Activated CD8-positive, alpha-beta T cell treated with anti-CD3 and anti-CD28 coated beads for 36 hours (primary cell): ENCODE measurements at regions not wholly inside any gene's neighbourhood (a gene's known extent, or its start where the extent isn't known, plus 50 kb on each side); places are given as distances from the start of the nearest gene placed in this dataset.

Experiments used
- ATAC-seq: fragments of 200-7000 bp; cut with Tn5 transposase; one replicate; pipeline ENCODE4 v1.10.0; 2021; ENCODE audit warnings: mild to moderate bottlenecking, moderate library complexity
- CTCF ChIA-PET: fragments of 350-600 bp; sonication (Branson Sonifier 250); formaldehyde crosslinking; loops from one replicate; lab custom pipeline; 2021; ENCODE audit warnings: antibody characterized with exemption; lab: Charles Lee
- POLR2A ChIA-PET: fragments of 350-600 bp; sonication (Branson Sonifier 250); formaldehyde crosslinking; loops from one replicate; lab custom pipeline; 2021; ENCODE audit warnings: antibody characterized with exemption; lab: Charles Lee
- DNase-seq: peaks from one replicate; pipeline ENCODE4 v3.0.0-alpha.2; 2020
- H3K27ac Mint-ChIP-seq: one replicate; pipeline ENCODE4 v1.8.0; 2021; ENCODE audit warnings: mild to moderate bottlenecking, mixed read lengths
- H3K27me3 Mint-ChIP-seq: one replicate; pipeline ENCODE4 v1.8.0; 2021; ENCODE audit warnings: mixed read lengths
- H3K36me3 Mint-ChIP-seq: one replicate; pipeline ENCODE4 v1.8.0; 2021; ENCODE audit warnings: low read depth, mixed read lengths
- H3K4me1 Mint-ChIP-seq: one replicate; pipeline ENCODE4 v1.8.0; 2021; ENCODE audit warnings: low read depth, mixed read lengths
- H3K4me3 Mint-ChIP-seq: one replicate; pipeline ENCODE4 v1.8.0; 2021; ENCODE audit warnings: mild to moderate bottlenecking, moderate library complexity, mixed read lengths
- H3K9me3 Mint-ChIP-seq: one replicate; pipeline ENCODE4 v1.8.0; 2021; ENCODE audit warnings: mixed read lengths
- intact Hi-C: fragments of 100-400 bp; cut with micrococcal nuclease; formaldehyde crosslinking; loops from one replicate; pipeline ENCODE4 v1.10.0; 2022
- TF ChIP-seq, protein P1 (sequence below): fragments of 200-600 bp; IDR thresholded peaks from one replicate; pipeline ENCODE4 v1.8.0; 2022; ENCODE audit warnings: antibody characterized with exemption, mild to moderate bottlenecking

- intact Hi-C loops: no loop called here
- peaks cover 1% of the 10 kb centered on the region for H3K36me3 Mint-ChIP-seq
- TF ChIP-seq, protein P1, sequence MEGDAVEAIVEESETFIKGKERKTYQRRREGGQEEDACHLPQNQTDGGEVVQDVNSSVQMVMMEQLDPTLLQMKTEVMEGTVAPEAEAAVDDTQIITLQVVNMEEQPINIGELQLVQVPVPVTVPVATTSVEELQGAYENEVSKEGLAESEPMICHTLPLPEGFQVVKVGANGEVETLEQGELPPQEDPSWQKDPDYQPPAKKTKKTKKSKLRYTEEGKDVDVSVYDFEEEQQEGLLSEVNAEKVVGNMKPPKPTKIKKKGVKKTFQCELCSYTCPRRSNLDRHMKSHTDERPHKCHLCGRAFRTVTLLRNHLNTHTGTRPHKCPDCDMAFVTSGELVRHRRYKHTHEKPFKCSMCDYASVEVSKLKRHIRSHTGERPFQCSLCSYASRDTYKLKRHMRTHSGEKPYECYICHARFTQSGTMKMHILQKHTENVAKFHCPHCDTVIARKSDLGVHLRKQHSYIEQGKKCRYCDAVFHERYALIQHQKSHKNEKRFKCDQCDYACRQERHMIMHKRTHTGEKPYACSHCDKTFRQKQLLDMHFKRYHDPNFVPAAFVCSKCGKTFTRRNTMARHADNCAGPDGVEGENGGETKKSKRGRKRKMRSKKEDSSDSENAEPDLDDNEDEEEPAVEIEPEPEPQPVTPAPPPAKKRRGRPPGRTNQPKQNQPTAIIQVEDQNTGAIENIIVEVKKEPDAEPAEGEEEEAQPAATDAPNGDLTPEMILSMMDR: no peak
- H3K27me3 Mint-ChIP-seq: no peaks in the 10 kb centered on the region
- DNase-seq (no peak), ATAC-seq (no peak)
- ChIA-PET POLR2A (no interaction called here), CTCF (no interaction called here)
- H3K4me1 Mint-ChIP-seq: peaks cover 4% of the 10 kb centered on the region
- no peak overlapping the region for H3K4me3 Mint-ChIP-seq
- no peak overlapping the region for H3K27ac Mint-ChIP-seq
- peaks cover 2% of the 10 kb centered on the region for H3K9me3 Mint-ChIP-seq
Measured at GRCh38 chr2:212904646-212905045, 246.8 kb downstream of the IKZF2 start.

DNA sequence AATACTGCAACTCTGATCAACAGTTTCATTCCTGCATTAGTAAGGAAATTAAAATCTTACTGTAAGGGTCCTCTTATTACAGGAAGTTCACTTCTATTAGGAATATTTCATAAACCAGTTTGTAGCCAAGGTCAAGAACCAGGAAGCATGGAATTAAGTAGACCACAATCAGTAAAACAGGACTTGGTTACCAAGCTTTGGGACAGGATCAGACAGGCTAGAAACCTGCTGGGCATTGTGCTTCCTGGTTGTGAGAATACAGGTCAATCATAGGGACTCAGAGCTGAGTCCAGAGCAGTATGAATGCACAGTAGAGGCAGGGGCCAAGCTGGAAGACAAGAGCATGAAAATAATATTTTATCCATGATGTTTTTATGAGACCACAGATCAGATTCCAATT lies 248.0 kb downstream of the IKZF2 start:
- no peaks in the 10 kb centered on the region for H3K27me3 Mint-ChIP-seq
- no peaks in the 10 kb centered on the region for H3K36me3 Mint-ChIP-seq
- ChIA-PET CTCF (interaction anchor here (1.5 kb wide), 1 partner anchor 250 kb away, joined by 3 read pairs; no protein-coding TSS in a partner anchor), POLR2A (no interaction called here)
- no peak for DNase-seq
- H3K4me1 Mint-ChIP-seq: no peaks in the 10 kb centered on the region
- TF ChIP-seq, protein P1: no peak
- no peak overlapping the region for H3K27ac Mint-ChIP-seq
- no peak for ATAC-seq
- no peak overlapping the region for H3K4me3 Mint-ChIP-seq
- no peaks in the 10 kb centered on the region for H3K9me3 Mint-ChIP-seq
- intact Hi-C loops: no loop called here

DNA sequence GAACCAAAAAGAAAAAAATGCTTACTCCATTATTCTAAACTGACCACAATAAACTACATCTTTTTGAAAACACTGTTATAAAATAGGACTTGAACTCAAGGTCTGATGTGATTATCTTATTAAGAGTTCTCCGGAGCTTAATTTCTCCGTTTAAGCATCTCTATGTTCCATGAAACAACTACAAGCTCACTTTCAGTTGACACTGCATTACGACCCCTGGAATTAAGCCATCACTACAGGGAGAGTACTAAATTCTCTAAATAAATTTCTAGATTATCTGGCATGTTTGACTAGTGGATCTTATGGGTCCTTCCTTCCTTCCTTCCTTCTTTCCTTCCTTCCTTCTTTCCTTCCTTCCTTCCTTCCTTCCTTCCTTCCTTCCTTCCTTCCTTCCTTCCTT lies 249.0 kb downstream of the IKZF2 start:
- no peaks in the 10 kb centered on the region for H3K27me3 Mint-ChIP-seq
- no peak for ATAC-seq
- no peaks in the 10 kb centered on the region for H3K36me3 Mint-ChIP-seq
- no peaks in the 10 kb centered on the region for H3K4me1 Mint-ChIP-seq
- no peak for DNase-seq
- ChIA-PET CTCF (interaction anchor here (1.5 kb wide), 1 partner anchor 251 kb away, joined by 3 read pairs; no protein-coding TSS in a partner anchor), POLR2A (no interaction called here)
- no peak overlapping the region for H3K27ac Mint-ChIP-seq
- intact Hi-C loops: no loop called here
- TF ChIP-seq, protein P1: no peak
- H3K4me3 Mint-ChIP-seq: no peak overlapping the region
- no peaks in the 10 kb centered on the region for H3K9me3 Mint-ChIP-seq

DNA sequence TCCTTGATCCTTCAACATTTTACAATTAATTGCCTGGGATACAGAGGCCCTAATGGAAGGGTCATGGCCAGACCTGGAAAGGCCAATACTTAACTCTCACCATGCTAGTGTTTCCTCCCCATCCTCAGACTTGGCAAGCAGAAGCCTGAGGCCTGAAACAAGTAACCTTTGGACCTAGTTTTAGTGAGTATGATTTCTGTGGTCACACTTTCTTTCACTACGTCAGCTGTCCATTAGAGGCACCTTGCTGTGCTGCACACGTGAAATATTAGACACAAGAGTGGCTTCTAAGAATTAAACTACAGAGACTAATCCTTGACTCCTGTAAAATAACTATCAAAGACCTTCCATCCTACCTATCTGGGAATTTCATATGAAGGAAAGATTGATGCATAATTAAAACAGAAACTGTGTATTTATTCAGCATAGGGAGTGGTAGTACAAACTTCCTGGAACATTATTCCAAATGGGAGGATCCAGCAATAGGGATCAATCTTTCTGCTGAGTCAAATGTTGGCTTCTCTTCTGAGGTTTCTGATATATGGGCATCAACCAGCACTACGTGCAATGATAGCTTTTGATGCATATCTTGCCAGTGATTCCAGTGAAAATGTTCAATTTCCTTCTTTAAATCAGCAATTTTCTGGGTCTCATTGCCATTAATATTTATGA lies 249.7 kb downstream of the IKZF2 start:
- TF ChIP-seq, protein P1: no peak
- POLR2A ChIA-PET: no interaction called here
- ATAC-seq: no peak
- DNase-seq: no peak
- no peaks in the 10 kb centered on the region for H3K9me3 Mint-ChIP-seq
- H3K27ac Mint-ChIP-seq: no peak overlapping the region
- H3K4me1 Mint-ChIP-seq: no peaks in the 10 kb centered on the region
- H3K27me3 Mint-ChIP-seq: no peaks in the 10 kb centered on the region
- no peaks in the 10 kb centered on the region for H3K36me3 Mint-ChIP-seq
- no peak overlapping the region for H3K4me3 Mint-ChIP-seq
- CTCF ChIA-PET: interaction anchor here (1.5 kb wide), 1 partner anchor 252 kb away, joined by 3 read pairs; no protein-coding TSS in a partner anchor
- intact Hi-C loops: no loop called here

GRCh38 chr2:212900715-212901114 lies 250.7 kb downstream of the IKZF2 start:
- H3K9me3 Mint-ChIP-seq: no peaks in the 10 kb centered on the region
- intact Hi-C loops: no loop called here
- CTCF ChIA-PET: no interaction called here
- no peak overlapping the region for H3K4me3 Mint-ChIP-seq
- TF ChIP-seq, protein P1: no peak
- H3K4me1 Mint-ChIP-seq: no peaks in the 10 kb centered on the region
- H3K36me3 Mint-ChIP-seq: no peaks in the 10 kb centered on the region
- no peak overlapping the region for H3K27ac Mint-ChIP-seq
- POLR2A ChIA-PET: no interaction called here
- no peaks in the 10 kb centered on the region for H3K27me3 Mint-ChIP-seq
- DNase-seq (no peak), ATAC-seq (no peak)
